Natural killer cell (primary cell): ENCODE measurements at regions not wholly inside any gene's neighbourhood (a gene's known extent, or its start where the extent isn't known, plus 50 kb on each side); places are given as distances from the start of the nearest gene placed in this dataset.

ENCODE experiments used
- ATAC-seq, 3 donors: fragments of 150-1000 bp in 2 of 3; fragments of 200-7000 bp in 1 of 3; cut with Tn5 transposase; 1 replicate in 1 of 3; 2 replicates in 2 of 3; pipeline ENCODE4 v1.10.0; 2021; ENCODE audit warnings: mild to moderate bottlenecking in 2 of 3, moderate library complexity in 2 of 3
- DNase-seq, 2 donors: peaks; one replicate each; pipeline versions ENCODE4 v3.0.0 to v3.0.0-alpha.2; 2013 to 2021; ENCODE audit warnings: mixed read lengths in 1 of 2
- H3K27ac ChIP-seq: one replicate; pipeline ENCODE4 v1.5.1; 2013; ENCODE audit warnings: mild to moderate bottlenecking, low read length
- H3K27me3 ChIP-seq: one replicate; pipeline ENCODE4 v1.6.1; 2013; ENCODE audit warnings: low read length; ENCODE audit not compliant: control insufficient read depth, insufficient read depth
- H3K36me3 ChIP-seq: one replicate; pipeline ENCODE4 v1.6.1; 2013; ENCODE audit warnings: low read length; ENCODE audit not compliant: control insufficient read depth, insufficient read depth
- H3K4me1 ChIP-seq: one replicate; pipeline ENCODE4 v1.6.1; 2013; ENCODE audit warnings: low read length; ENCODE audit not compliant: control insufficient read depth, insufficient read depth
- H3K4me3 ChIP-seq: one replicate; pipeline ENCODE4 v1.5.1; 2013; ENCODE audit warnings: low read length
- H3K9me3 ChIP-seq: one replicate; pipeline ENCODE4 v1.6.1; 2013; ENCODE audit warnings: low read length; ENCODE audit not compliant: control insufficient read depth, insufficient read depth
- H3K27ac Mint-ChIP-seq, 2 donors: one replicate each; pipeline ENCODE4 v1.8.0; 2022; ENCODE audit warnings: mild to moderate bottlenecking in 2 of 2, mixed read lengths in 2 of 2, moderate library complexity in 1 of 2
- H3K27me3 Mint-ChIP-seq, 2 donors: one replicate each; pipeline ENCODE4 v1.8.0; 2022; ENCODE audit warnings: low read depth in 2 of 2, mixed read lengths in 2 of 2
- H3K36me3 Mint-ChIP-seq: one replicate; pipeline ENCODE4 v1.8.0; 2022; ENCODE audit warnings: mixed read lengths
- H3K4me1 Mint-ChIP-seq, 2 donors: one replicate each; pipeline ENCODE4 v1.8.0; 2022; ENCODE audit warnings: mixed read lengths in 2 of 2
- H3K4me3 Mint-ChIP-seq: one replicate; pipeline ENCODE4 v1.8.0; 2022; ENCODE audit warnings: mild to moderate bottlenecking, moderate library complexity, mixed read lengths
- H3K9me3 Mint-ChIP-seq, 2 donors: one replicate each; pipeline ENCODE4 v1.8.0; 2022; ENCODE audit warnings: mixed read lengths in 2 of 2
- CTCF ChIP-seq: fragments of 200-600 bp; IDR thresholded peaks from one replicate; pipeline ENCODE4 v1.8.0; 2022; ENCODE audit warnings: antibody characterized with exemption
- WGBS: methylation state at CpG from one replicate; pipeline ENCODE4 v1.1.7; 2013; ENCODE audit warnings: missing lambda C conversion rate; ENCODE audit not compliant: insufficient coverage; 5-methylcytosine and 5-hydroxymethylcytosine counted together
- intact Hi-C: fragments of 100-400 bp; cut with micrococcal nuclease; formaldehyde crosslinking; loops from one replicate; pipeline ENCODE4 v1.14.2; 2022

- H3K27me3 Mint-ChIP-seq = peaks cover 8 to 21% of the 10 kb centered on the region in 2 donors
- WGBS = 92% methylated on average over 2 of the region's 2 CpGs
Observed at GRCh38 chr20:23206061-23206460, 119.9 kb upstream of the CD93 start.

DNA sequence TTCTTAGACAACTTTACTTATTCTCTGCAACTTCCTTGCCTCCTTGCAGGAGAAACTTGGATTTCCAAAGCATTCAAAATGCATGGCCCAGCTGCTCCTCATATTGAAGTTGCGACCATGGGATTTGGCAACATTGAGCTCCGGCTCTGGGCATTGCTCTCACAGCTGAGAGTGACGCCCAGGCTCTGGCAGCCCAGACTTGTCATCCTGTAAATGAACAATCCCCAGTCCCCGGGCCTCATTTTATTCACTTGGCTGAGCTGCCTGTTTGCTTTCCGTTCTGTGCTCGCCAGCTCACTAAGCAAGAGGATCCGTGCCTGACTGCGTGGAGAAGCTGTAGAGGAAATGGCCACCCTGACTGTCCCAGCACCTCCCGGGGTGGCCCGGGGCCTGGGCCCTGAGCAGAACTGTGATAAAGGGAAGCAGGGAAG, 119.5 kb upstream of the CD93 start:
- DNase-seq (no peak), ATAC-seq (no peak)
- Mint-ChIP-seq H3K4me3 (no peak overlapping the region), H3K27ac (no peak overlapping the region), H3K9me3 (no peaks in the 10 kb centered on the region), H3K36me3 (no peaks in the 10 kb centered on the region), H3K27me3 (peaks cover 12 to 21% of the 10 kb centered on the region in 2 donors), H3K4me1 (no peaks in the 10 kb centered on the region)
- Histone ChIP-seq H3K4me1 (no peaks in the 10 kb centered on the region), H3K36me3 (no peaks in the 10 kb centered on the region), H3K4me3 (no peak overlapping the region), H3K27me3 (no peaks in the 10 kb centered on the region), H3K9me3 (no peaks in the 10 kb centered on the region), H3K27ac (no peak overlapping the region)
- no peak for TF ChIP-seq CTCF
- 87% methylated on average over 10 of the region's 10 CpGs for WGBS
- intact Hi-C loops = no loop called here

More at GRCh38 chr20:23206061-23206460, 119.9 kb upstream of the CD93 start:
- Mint-ChIP-seq H3K27ac (no peak overlapping the region), H3K9me3 (no peaks in the 10 kb centered on the region), H3K4me1 (no peaks in the 10 kb centered on the region), H3K4me3 (no peak overlapping the region), H3K36me3 (no peaks in the 10 kb centered on the region)
- Histone ChIP-seq H3K9me3 (no peaks in the 10 kb centered on the region), H3K27ac (no peak overlapping the region), H3K36me3 (no peaks in the 10 kb centered on the region), H3K27me3 (no peaks in the 10 kb centered on the region), H3K4me1 (no peaks in the 10 kb centered on the region), H3K4me3 (no peak overlapping the region)
- intact Hi-C loops = no loop called here
- ATAC-seq = no peak
- no peak for TF ChIP-seq CTCF
- no peak for DNase-seq

DNA sequence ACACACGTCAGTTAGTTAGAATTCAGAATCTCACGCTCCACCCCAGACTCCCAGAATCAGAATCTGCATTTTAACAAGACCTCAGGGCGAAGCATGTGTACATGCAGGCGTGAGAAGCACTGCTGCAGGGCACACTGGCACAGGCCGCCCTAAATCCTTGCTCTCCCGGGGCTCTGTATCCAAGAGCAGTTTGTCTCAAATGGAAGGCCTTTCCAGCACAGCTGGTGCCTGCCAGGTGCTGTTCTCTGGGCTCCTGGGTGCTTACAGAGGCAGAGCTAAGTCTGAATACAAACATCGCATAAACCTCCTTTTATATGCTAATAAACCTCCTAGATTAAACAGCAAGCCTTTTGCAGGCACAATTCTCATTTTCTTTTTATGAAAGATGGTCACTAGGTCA, 119.1 kb upstream of the CD93 start:
- H3K27me3 Mint-ChIP-seq = peaks cover 12 to 21% of the 10 kb centered on the region in 2 donors
- DNase-seq (no peak), ATAC-seq (no peak)
- Histone ChIP-seq H3K27ac (no peak overlapping the region), H3K27me3 (no peaks in the 10 kb centered on the region), H3K9me3 (no peaks in the 10 kb centered on the region), H3K4me1 (no peaks in the 10 kb centered on the region), H3K4me3 (no peak overlapping the region), H3K36me3 (no peaks in the 10 kb centered on the region)
- TF ChIP-seq CTCF = no peak
- no peaks in the 10 kb centered on the region for H3K4me1 Mint-ChIP-seq
- intact Hi-C loops = no loop called here
- H3K4me3 Mint-ChIP-seq = no peak overlapping the region
- no peaks in the 10 kb centered on the region for H3K9me3 Mint-ChIP-seq
- no peak overlapping the region for H3K27ac Mint-ChIP-seq
- H3K36me3 Mint-ChIP-seq = no peaks in the 10 kb centered on the region
- WGBS = 79% methylated on average over 7 of the region's 7 CpGs

DNA sequence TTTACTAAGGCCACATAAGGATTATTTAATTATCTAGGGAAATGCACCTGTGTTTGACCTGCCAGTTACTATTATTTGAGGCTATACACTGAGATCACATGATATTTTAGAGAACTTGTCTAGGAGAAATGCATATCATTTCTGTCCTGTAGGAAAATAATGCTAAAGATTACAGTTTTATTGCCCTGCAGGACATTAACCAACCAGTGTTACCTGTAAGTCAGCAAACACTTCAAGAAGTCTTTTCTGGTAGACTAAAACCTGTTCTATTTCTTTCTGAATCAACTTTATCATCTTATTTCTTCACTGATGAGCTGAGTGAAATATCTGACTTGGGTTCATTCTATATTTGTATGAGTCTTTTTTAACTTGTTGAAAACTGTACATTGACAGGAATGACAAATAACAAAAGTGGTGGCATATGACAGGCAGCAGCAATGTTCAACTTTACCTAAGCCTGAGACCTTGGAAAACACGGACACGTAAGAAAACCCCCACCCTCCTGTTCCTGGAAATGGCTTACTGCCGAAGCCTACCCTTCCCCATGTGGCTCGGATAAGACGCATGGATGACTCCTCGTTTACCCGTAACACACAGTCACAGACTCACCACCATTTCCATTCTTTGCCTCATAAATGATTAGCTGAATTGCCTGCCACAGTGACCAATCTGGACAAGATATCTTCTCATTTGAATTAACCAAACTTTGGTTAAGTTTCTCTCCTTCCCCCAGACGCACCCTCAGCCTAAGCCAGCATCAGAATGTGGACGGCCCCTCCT, 118.0 kb upstream of the CD93 start:
- no peak overlapping the region for H3K4me3 ChIP-seq
- no peaks in the 10 kb centered on the region for H3K9me3 ChIP-seq
- no peaks in the 10 kb centered on the region for H3K4me1 Mint-ChIP-seq
- no peak overlapping the region for H3K27ac ChIP-seq
- no peak overlapping the region for H3K4me3 Mint-ChIP-seq
- H3K36me3 Mint-ChIP-seq = no peaks in the 10 kb centered on the region
- H3K27me3 ChIP-seq = no peaks in the 10 kb centered on the region
- 91% methylated on average over 9 of the region's 9 CpGs for WGBS
- peaks cover 12 to 18% of the 10 kb centered on the region in 2 donors for H3K27me3 Mint-ChIP-seq
- ATAC-seq (no peak), DNase-seq (no peak)
- H3K9me3 Mint-ChIP-seq = no peaks in the 10 kb centered on the region
- TF ChIP-seq CTCF = no peak
- intact Hi-C loops = no loop called here
- no peak overlapping the region for H3K27ac Mint-ChIP-seq
- no peaks in the 10 kb centered on the region for H3K4me1 ChIP-seq
- H3K36me3 ChIP-seq = no peaks in the 10 kb centered on the region
